ENCODE measurements at regions not wholly inside any gene's neighbourhood (a gene's known extent, or its start where the extent isn't known, plus 50 kb on each side); places are given as distances from the start of the nearest gene placed in this dataset.

- no peak for DNase-seq (ENCODE audit: low read depth in 1 of 2, low spot score in 1 of 2)
- Histone ChIP-seq H3K4me3 (replicated peaks; ENCODE audit: insufficient read depth, low read length) (no peak overlapping the region), H3K27ac (replicated peaks) (no peak overlapping the region), H3K27me3 (ENCODE audit: insufficient read depth, poor library complexity, severe bottlenecking) (no peaks in the 10 kb centered on the region)
- no peak for TF ChIP-seq REST (IDR thresholded peaks at IDR 0.05; ENCODE audit: insufficient replicate concordance, low read depth)
- TF ChIP-seq CTCF (IDR thresholded peaks at IDR 0.05; ENCODE audit: insufficient read depth, low read length) = no peak
- no peak for TF ChIP-seq GABPA (IDR thresholded peaks at IDR 0.05; ENCODE audit: low read depth)
- TF ChIP-seq POLR2AphosphoS5 (IDR thresholded peaks at IDR 0.05; ENCODE audit: low read depth) = no peak
- no peak for TF ChIP-seq SPI1 (IDR thresholded peaks at IDR 0.05; ENCODE audit: borderline replicate concordance, low read depth)
Observed at GRCh38 chr12:111254106-111254505, 114.8 kb downstream of the PHETA1 start.

GRCh38 chr12:111253213-111253612, 115.7 kb downstream of the PHETA1 start:
- DNase-seq (ENCODE audit: low read depth in 1 of 2, low spot score in 1 of 2) = no peak
- H3K27ac ChIP-seq (replicated peaks) = no peak overlapping the region
- no peak for TF ChIP-seq CTCF (IDR thresholded peaks at IDR 0.05; ENCODE audit: insufficient read depth, low read length)
- TF ChIP-seq POLR2AphosphoS5 (IDR thresholded peaks at IDR 0.05; ENCODE audit: low read depth) = no peak
- no peak for TF ChIP-seq REST (IDR thresholded peaks at IDR 0.05; ENCODE audit: insufficient replicate concordance, low read depth)
- no peak for TF ChIP-seq GABPA (IDR thresholded peaks at IDR 0.05; ENCODE audit: low read depth)
- TF ChIP-seq SPI1 (IDR thresholded peaks at IDR 0.05; ENCODE audit: borderline replicate concordance, low read depth) = no peak

GRCh38 chr12:111251787-111252186, 117.1 kb downstream of the PHETA1 start:
- DNase-seq (ENCODE audit: low read depth in 1 of 2, low spot score in 1 of 2) = no peak

More at GRCh38 chr12:111253213-111253612, 115.7 kb downstream of the PHETA1 start:
- no peaks in the 10 kb centered on the region for H3K27me3 ChIP-seq (ENCODE audit: insufficient read depth, poor library complexity, severe bottlenecking)
- H3K4me3 ChIP-seq (replicated peaks; ENCODE audit: insufficient read depth, low read length) = no peak overlapping the region

More at GRCh38 chr12:111251787-111252186, 117.1 kb downstream of the PHETA1 start:
- H3K27me3 ChIP-seq (ENCODE audit: insufficient read depth, poor library complexity, severe bottlenecking) = no peaks in the 10 kb centered on the region
- no peak overlapping the region for H3K4me3 ChIP-seq (replicated peaks; ENCODE audit: insufficient read depth, low read length)
- H3K27ac ChIP-seq (replicated peaks) = no peak overlapping the region
- no peak for TF ChIP-seq GABPA (IDR thresholded peaks at IDR 0.05; ENCODE audit: low read depth)
- no peak for TF ChIP-seq CTCF (IDR thresholded peaks at IDR 0.05; ENCODE audit: insufficient read depth, low read length)
- TF ChIP-seq REST (IDR thresholded peaks at IDR 0.05; ENCODE audit: insufficient replicate concordance, low read depth) = no peak
- TF ChIP-seq SPI1 (IDR thresholded peaks at IDR 0.05; ENCODE audit: borderline replicate concordance, low read depth) = no peak
- no peak for TF ChIP-seq POLR2AphosphoS5 (IDR thresholded peaks at IDR 0.05; ENCODE audit: low read depth)

All from HL-60 (cell line).